H4 (cell line): ENCODE measurements at regions not wholly inside any gene's neighbourhood (a gene's known extent, or its start where the extent isn't known, plus 50 kb on each side); places are given as distances from the start of the nearest gene placed in this dataset.

ENCODE experiments used
- DNase-seq: peaks from one replicate; pipeline ENCODE4 v3.0.0-alpha.2; 2015; ENCODE audit warnings: low spot score

DNA sequence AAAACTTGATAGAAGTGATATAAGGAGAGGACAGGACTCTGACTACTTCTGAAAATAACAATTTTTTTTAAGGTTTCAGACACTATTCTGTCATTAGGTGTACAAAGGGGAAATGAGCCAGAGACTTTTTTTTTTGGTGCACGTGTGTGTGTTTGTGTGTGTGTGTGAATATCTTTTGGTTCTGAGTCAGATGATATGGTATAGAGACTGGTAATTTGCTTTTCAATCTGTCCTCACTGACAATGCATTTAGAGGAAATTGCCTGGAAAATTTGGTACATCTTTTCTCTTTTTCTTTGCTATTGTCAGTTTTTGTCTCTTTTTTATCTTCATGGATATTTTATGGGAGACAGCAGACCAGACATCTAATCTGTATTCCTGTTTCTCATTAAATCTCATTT is 59.3 kb downstream of the DDIT4L start:
- DNase-seq: no peak

- DNase-seq: no peak
Measured at GRCh38 chr4:100130491-100130890, 59.8 kb downstream of the DDIT4L start.

GRCh38 chr4:100129774-100130173 is 60.5 kb downstream of the DDIT4L start:
- no peak for DNase-seq

DNA sequence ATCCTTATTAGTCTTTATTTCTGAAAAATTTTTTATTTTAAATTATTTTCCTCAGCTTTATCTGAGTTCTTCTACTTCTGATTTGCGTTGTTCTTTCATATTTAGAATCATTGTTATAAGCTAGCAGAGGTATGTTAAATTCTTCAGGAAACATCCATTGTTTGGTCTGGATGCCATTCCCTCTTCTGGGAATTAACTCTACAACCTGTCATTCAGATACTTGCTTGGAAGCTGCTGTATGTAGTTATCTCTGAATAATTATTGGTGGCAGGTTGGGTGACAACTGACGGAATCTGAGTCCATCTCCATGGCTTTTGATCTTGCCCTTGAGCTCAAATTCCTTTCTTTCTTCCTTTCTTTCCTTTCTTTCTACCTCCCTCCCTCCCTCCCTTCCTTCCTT is 61.9 kb downstream of the DDIT4L start:
- no peak for DNase-seq

GRCh38 chr4:100124715-100125114 is 65.6 kb downstream of the DDIT4L start:
- DNase-seq: no peak

GRCh38 chr4:100118181-100118580 is 72.1 kb downstream of the DDIT4L start:
- DNase-seq: no peak

GRCh38 chr4:100117750-100118149 is 72.5 kb downstream of the DDIT4L start:
- no peak for DNase-seq

DNA sequence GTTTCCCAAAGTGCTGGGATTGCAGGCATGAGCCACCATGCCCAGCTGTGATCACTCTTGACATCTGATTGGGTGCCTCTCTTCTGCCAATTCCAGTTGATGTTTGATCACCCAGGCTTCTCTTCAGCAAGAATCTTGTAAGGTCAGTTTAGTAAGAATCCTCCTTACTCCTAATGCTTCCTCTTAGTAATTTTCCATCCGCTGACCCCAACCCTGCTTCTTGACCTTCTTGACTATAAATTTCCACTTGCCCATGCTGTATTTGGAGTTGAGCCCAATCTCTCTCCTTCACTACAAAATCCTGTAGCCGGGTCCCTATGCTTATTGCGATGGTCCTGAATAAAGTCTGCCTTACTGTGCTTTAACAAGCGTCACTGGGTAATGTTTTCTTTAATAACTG is 75.4 kb downstream of the DDIT4L start:
- no peak for DNase-seq

DNA sequence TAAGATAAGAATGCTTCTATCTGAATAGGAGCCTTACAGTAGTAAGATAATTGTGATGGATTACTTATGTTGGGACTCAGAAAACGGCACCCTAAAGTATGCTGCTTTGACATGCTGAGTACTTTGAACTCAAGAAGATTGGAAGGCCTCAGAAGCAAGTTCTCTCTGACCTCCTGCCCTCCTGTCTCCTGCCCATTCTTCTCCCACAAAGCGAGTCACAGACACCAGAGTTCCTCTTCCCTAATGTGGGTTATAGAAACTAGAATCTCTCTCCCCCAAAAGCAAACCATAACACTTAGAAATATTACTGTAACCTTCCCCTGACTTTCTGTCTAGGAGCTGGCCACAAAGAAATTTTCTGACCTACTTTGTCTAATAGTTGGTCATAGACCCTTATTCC is 76.5 kb downstream of the DDIT4L start:
- no peak for DNase-seq

- no peak for DNase-seq
Measured at GRCh38 chr4:100113096-100113495, 77.2 kb downstream of the DDIT4L start.

GRCh38 chr4:100109921-100110320 is 80.3 kb downstream of the DDIT4L start:
- no peak for DNase-seq

DNA sequence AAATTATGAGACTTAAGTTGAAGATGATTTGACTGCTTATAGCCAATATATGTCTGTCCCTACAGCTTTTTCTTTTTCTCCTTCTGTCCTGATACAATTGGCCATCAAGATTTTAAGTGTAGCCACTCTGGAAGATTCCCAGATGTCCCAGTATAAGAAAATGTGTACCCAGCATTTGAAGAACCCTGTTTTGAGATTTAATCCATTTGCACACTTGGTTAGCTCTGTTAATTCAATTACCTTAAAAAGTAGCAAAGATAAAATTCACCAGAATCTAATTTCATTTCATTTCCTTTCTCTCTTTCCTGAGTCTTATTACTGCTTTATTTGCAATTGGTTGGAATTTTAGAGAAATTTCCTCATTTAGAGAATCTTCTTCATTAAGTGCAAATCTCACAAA is 81.4 kb downstream of the DDIT4L start:
- no peak for DNase-seq

DNA sequence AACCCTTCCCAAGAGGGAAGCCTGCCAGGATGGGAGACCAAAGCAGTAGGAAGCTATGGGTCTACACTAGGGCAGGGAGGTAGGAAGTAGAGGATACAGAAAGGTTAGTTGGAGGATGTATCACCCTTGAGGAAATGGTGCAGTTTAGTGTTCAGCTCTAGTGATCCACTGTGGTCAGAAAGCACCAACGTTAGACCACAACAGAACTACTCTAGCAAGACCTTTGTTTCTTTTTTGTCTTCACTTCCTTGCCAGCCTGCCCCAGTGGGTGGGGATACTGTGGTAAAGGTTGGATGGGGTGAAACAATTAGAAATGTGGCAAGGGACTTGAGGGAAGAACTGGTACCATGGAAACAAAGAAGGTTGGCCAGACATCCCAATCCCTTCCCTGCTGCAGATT is 83.3 kb downstream of the DDIT4L start:
- no peak for DNase-seq

DNA sequence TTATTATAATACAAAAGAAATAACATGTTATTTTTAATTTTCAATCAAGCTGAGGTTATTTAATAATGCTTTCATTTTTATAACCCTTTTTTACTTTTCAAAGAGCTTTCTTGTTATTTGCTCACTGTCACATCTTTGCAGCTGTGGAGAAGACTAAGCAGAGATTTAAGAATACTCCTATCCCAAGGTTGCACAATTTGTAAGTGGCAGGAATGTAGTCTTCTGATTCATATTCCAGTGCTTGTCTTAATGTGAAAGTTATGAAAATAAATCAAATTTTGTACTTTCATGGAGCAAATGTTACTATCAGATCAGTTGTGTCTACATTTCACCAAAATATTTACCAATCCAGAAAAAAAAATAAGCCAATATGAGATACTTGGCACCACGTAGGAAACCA is 86.6 kb downstream of the DDIT4L start:
- no peak for DNase-seq

GRCh38 chr4:100100985-100101384 is 89.3 kb downstream of the DDIT4L start:
- no peak for DNase-seq

DNA sequence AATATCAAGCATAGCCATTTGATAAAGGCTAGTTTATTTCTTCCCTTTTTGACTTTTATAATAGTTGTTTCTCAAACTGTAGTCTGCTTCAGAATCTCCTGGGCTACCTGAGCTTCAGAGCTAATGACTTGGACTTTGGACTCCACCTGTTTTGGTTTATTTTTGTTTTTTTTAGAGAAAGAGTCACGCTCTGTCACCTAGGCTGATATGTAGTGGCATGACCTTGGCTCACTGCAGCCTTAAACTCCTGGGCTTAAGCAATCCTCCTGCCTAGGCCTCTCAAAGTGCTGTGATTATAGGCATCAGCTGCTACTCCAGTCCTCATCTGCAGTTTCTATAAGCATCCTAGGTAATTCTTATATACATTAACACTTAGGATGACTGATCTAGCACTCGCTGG is 90.5 kb downstream of the DDIT4L start:
- no peak for DNase-seq

DNA sequence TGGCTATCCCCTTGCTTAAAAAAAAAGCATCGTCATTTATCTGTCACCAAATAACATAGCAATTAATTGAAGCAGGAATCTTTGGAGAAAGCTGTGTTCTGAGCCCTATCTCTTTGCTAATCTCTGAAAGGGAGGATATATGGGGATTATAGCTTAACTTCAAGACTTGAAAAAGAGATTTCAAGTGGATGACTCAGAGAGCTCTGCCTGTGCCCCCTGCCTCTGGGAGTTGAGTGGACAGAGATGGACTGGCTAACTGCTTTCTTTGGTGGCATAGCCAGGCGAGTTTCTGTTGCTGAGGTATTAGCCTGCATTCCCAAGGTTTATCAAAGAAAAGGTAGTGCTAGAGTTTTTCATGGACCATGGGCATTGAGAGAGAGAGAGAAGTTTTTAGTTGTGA is 91.6 kb downstream of the DDIT4L start:
- DNase-seq: no peak

DNA sequence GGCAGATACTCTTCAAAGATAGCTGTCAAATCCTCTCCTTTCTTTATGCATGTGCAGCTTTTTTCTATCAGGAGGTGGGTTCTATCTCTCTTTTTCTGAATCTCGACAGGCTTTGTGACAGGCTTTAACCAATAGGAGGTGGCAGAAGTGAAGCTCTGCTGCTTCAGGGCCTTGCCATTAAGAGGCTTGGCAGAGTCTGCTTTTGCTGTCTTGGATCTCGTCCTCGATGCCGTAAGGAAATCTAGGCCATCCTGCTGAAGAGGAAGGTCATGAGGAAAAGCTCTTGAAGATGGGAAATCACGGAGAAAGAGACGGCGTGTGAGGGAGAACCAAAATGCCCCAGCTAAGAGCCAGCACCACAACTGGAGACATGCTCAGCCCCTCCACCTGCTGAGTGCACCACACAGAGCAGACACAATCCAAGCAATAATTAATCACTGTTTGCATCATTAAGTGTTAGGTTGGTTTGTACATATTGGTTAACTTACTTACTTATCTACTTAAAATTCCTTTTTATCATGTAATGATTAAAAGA is 92.2 kb downstream of the DDIT4L start:
- no peak for DNase-seq

DNA sequence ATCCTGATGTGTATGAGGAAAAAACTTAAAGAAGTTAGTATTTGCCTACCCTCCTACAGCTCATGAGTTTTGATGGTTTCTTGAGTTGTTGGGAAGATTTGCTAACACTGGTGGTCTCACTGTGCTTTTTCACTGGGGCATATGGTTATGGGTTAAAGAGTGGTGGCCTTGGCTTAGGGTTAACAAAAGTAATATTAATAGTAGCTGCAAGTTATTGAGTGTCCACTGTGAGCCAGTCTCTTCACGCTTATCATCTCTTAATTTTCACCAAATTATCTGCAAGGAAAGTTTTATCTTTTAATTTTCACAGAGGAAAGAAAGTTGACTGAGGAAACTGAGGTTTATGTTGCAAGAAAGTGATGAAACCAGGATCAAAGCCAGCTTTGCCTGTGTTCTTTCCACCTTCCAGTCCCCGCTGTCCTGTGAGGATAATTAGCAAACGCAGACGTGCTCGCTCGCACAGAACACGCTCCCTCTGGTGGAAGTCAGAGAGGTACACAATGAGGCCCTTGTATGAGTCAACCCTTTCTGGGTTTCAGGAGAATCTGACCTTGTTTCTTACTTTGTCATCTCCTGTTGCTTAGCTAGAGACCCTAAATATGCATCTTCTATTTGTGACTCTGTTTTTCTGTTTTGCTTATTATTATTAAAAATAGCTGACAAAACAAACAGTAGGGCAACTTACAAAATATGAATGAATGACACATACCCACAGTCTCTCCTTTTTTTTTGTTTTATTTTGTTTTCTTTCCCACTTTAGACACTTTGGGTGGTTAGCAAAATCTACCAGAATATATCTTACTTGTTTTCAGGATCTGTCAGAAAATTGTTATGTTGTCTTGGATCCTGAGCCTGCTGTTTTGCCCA is 94.3 kb downstream of the DDIT4L start:
- peak; percentile 83 for DNase-seq

DNA sequence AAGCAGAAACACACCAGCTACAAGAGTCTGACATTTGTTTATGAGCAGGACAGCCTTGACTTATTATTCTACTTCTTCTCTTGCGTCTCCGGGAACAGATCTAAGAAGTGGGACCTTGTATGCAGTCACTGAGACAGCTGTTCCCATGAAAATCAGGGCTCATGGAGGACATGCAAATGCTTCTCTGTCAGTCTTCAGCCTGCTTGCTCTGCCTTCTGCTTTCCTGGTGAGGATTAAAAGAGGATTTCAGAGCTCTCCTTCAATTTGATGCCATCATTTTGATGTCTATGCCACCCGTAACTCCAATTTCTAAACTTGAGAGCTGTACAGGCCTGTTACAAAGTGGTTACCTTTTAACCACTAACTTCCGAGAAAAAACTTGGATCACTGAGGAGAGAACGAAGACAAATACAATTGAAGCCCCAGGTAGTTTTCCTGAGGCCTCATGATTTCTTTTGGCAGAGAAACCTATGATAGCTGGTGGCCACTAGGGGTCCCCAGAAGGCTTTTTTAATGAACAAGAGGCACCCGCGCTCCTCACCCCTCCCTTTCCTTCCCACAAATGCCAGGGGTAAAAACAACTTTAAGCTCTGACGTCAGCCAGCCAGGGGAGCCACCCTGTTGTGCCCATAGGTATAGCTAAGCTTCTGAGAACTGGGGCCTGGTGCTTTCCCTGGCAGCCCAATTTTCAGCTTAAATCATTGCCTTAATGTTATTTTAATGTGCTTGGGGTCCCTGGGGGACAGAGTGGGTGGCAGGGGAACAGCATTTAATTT is 97.0 kb downstream of the DDIT4L start:
- DNase-seq: peak; percentile 91

- no peak for DNase-seq
Measured at GRCh38 chr4:100087743-100088142, 102.5 kb downstream of the DDIT4L start.

- DNase-seq: no peak
Measured at GRCh38 chr4:100086766-100087431, 103.4 kb downstream of the DDIT4L start.
